Mesendoderm (in vitro differentiated cells): ENCODE measurements at regions not wholly inside any gene's neighbourhood (a gene's known extent, or its start where the extent isn't known, plus 50 kb on each side); places are given as distances from the start of the nearest gene placed in this dataset.

Source experiments
- DNase-seq: peaks from one replicate; pipeline ENCODE4 v3.0.0; 2013
- H2AK5ac ChIP-seq: 2 replicates; pipeline ENCODE4 v1.6.1; 2013; ENCODE audit warnings: low read length, inconsistent platforms
- H2BK120ac ChIP-seq: 2 replicates; pipeline ENCODE4 v1.6.1; 2013; ENCODE audit warnings: low read depth, mild to moderate bottlenecking, low read length, moderate library complexity, mixed read lengths
- H2BK15ac ChIP-seq: replicated peaks from 2 replicates; pipeline ENCODE4 v1.6.1; 2013; ENCODE audit warnings: low read depth, mild to moderate bottlenecking, moderate library complexity
- H2BK5ac ChIP-seq: 2 replicates; pipeline ENCODE4 v1.6.1; 2013; ENCODE audit warnings: low read length, inconsistent platforms
- H3K18ac ChIP-seq: 2 replicates; pipeline ENCODE4 v1.6.1; 2013; ENCODE audit warnings: mild to moderate bottlenecking, low read length, mixed read lengths
- H3K23ac ChIP-seq: one replicate; pipeline ENCODE4 v1.6.1; 2013; ENCODE audit warnings: low read length
- H3K27ac ChIP-seq: 2 replicates; pipeline ENCODE4 v1.5.1; 2013; ENCODE audit warnings: low read depth, mild to moderate bottlenecking, inconsistent platforms, low read length, moderate library complexity
- H3K27me3 ChIP-seq: 2 replicates; pipeline ENCODE4 v1.6.1; 2013; ENCODE audit warnings: low read length, control low read depth, mild to moderate bottlenecking, inconsistent platforms; ENCODE audit not compliant: insufficient read depth, poor library complexity
- H3K36me3 ChIP-seq: 2 replicates; pipeline ENCODE4 v1.6.1; 2013; ENCODE audit warnings: low read length, inconsistent platforms; ENCODE audit not compliant: control insufficient read depth, insufficient read depth
- H3K4ac ChIP-seq: one replicate; pipeline ENCODE4 v1.6.1; 2013; ENCODE audit warnings: low read depth, mild to moderate bottlenecking, low read length, moderate library complexity
- H3K4me1 ChIP-seq: 2 replicates; pipeline ENCODE4 v1.6.1; 2013; ENCODE audit warnings: low read depth, low read length, inconsistent platforms; ENCODE audit not compliant: control insufficient read depth
- H3K4me2 ChIP-seq: 2 replicates; pipeline ENCODE4 v1.6.1; 2013; ENCODE audit warnings: low read length
- H3K4me3 ChIP-seq: 2 replicates; pipeline ENCODE4 v1.5.1; 2013; ENCODE audit warnings: mild to moderate bottlenecking, low read length
- H3K56ac ChIP-seq: one replicate; pipeline ENCODE4 v1.6.1; 2013; ENCODE audit warnings: low read length
- H3K79me1 ChIP-seq: 2 replicates; pipeline ENCODE4 v1.6.1; 2013; ENCODE audit warnings: low read length, inconsistent platforms
- H3K79me2 ChIP-seq: 2 replicates; pipeline ENCODE4 v1.6.1; 2013; ENCODE audit warnings: mild to moderate bottlenecking, low read length; ENCODE audit not compliant: control insufficient read depth, insufficient read depth
- H3K9ac ChIP-seq: 2 replicates; pipeline ENCODE4 v1.6.1; 2013; ENCODE audit warnings: low read length, inconsistent platforms
- H4K5ac ChIP-seq: one replicate; pipeline ENCODE4 v1.6.1; 2013; ENCODE audit warnings: low read length
- H4K8ac ChIP-seq: one replicate; pipeline ENCODE4 v1.6.1; 2013; ENCODE audit warnings: low read depth, mild to moderate bottlenecking, control low read depth, low read length, moderate library complexity
- WGBS: extraction: QIAGEN DNeasy Blood & Tissue Kit; methylation state at CpG from one replicate; pipeline ENCODE4 v1.1.7; 2013; ENCODE audit warnings: low lambda C conversion rate, missing lambda C conversion rate; ENCODE audit not compliant: insufficient coverage; ENCODE audit errors: extremely low coverage; 5-methylcytosine and 5-hydroxymethylcytosine counted together

DNA sequence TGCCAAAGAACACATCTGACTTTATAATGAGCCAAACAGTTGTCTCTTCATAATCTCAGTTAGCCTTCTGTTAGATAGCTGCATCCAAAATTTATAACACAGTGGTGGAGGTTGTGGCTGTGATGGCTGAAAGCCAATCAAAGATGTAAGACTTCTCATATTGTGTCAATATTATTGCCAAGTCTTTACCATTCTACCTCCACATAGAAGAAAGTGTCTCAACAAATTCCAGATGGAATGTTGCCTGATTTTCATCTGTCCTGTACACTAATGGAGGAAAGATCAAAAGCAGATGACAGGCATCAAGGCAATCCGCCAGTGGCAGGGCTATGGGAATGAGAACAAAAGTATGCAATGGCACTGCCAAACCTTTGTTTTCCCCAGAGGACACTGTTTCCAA is 813.1 kb upstream of the NOVA1 start:
- Histone ChIP-seq H3K36me3 (no peaks in the 10 kb centered on the region), H4K8ac (no peak overlapping the region), H3K4me1 (no peaks in the 10 kb centered on the region), H2AK5ac (no peak overlapping the region), H2BK5ac (no peak overlapping the region), H3K18ac (no peak overlapping the region), H2BK120ac (no peak overlapping the region), H3K23ac (no peak overlapping the region), H3K56ac (no peak overlapping the region), H4K5ac (no peak overlapping the region), H3K4ac (no peak overlapping the region), H2BK15ac (no peak overlapping the region), H3K27ac (no peak overlapping the region), H3K9ac (no peak overlapping the region), H3K4me2 (no peak overlapping the region), H3K79me1 (no peaks in the 10 kb centered on the region), H3K27me3 (no peaks in the 10 kb centered on the region), H3K4me3 (no peak overlapping the region), H3K79me2 (no peaks in the 10 kb centered on the region)
- no CpG with 5 or more reads among the region's 1 CpG for WGBS
- DNase-seq: no peak

DNA sequence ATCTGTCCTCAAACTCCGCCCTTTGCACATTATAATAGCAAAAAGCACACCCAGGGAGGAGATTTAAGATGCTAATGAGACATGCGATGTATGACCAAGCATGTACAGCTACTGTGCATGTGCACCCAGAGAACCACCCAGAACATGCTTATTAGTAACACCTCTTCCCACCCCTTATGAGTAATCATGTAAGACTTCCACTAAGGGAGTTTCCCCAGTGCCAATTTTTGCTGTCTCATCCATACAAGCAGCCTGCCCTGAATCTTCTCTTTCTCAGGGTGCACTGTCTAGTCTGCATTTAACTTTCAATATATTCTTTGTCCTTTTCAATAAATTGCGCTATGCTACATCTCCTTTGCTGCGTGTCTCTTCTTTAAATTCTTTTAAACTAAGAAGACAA is 830.0 kb upstream of the NOVA1 start:
- no peak for DNase-seq
- Histone ChIP-seq H2AK5ac (no peak overlapping the region), H2BK120ac (no peak overlapping the region), H2BK15ac (no peak overlapping the region), H2BK5ac (no peak overlapping the region), H3K36me3 (no peaks in the 10 kb centered on the region), H3K23ac (no peak overlapping the region), H3K79me1 (no peaks in the 10 kb centered on the region), H3K4ac (no peak overlapping the region), H3K56ac (no peak overlapping the region), H3K4me2 (no peak overlapping the region), H3K4me1 (no peaks in the 10 kb centered on the region), H3K18ac (no peak overlapping the region), H3K27ac (no peak overlapping the region), H3K9ac (no peak overlapping the region), H4K8ac (no peak overlapping the region), H3K79me2 (no peaks in the 10 kb centered on the region), H4K5ac (no peak overlapping the region), H3K4me3 (no peak overlapping the region), H3K27me3 (no peaks in the 10 kb centered on the region)
- no CpG with 5 or more reads among the region's 4 CpGs for WGBS

- Histone ChIP-seq H3K4me1 (no peaks in the 10 kb centered on the region), H3K27me3 (no peaks in the 10 kb centered on the region), H3K36me3 (no peaks in the 10 kb centered on the region), H2AK5ac (no peak overlapping the region), H2BK5ac (no peak overlapping the region), H3K9ac (no peak overlapping the region), H2BK15ac (no peak overlapping the region), H3K4ac (no peak overlapping the region), H3K4me2 (no peak overlapping the region), H3K79me1 (no peaks in the 10 kb centered on the region), H3K4me3 (no peak overlapping the region), H3K23ac (no peak overlapping the region), H4K8ac (no peak overlapping the region), H4K5ac (no peak overlapping the region), H3K27ac (no peak overlapping the region), H3K18ac (no peak overlapping the region), H3K79me2 (no peaks in the 10 kb centered on the region), H2BK120ac (no peak overlapping the region), H3K56ac (no peak overlapping the region)
- no peak for DNase-seq
- WGBS: no CpG with 5 or more reads among the region's 3 CpGs
These were observed 838.3 kb upstream of the NOVA1 start for GRCh38 chr14:27435923-27436670.

DNA sequence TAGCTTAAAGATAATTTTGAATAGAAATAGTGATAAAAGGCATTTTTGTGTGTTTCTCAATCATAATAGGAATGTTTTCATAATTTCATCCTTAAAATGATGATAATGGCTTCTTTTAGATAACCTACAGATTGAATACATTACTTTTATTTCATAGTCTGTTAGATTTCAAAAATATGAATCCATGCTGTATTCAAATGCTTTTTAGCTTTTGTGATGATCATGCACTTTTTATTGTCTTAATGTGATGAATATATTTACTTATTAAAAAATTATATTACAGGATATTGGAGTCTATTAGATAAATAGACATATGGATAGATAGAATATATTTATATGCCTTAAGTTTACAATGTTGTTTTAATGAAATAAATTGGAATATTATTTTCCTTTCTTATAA is 886.8 kb upstream of the NOVA1 start:
- Histone ChIP-seq H3K18ac (no peak overlapping the region), H2AK5ac (no peak overlapping the region), H4K5ac (no peak overlapping the region), H3K79me2 (no peaks in the 10 kb centered on the region), H3K4me1 (no peaks in the 10 kb centered on the region), H3K4me3 (no peak overlapping the region), H2BK120ac (no peak overlapping the region), H3K36me3 (no peaks in the 10 kb centered on the region), H3K79me1 (no peaks in the 10 kb centered on the region), H3K4ac (no peak overlapping the region), H2BK5ac (no peak overlapping the region), H3K23ac (no peak overlapping the region), H3K56ac (no peak overlapping the region), H3K4me2 (no peak overlapping the region), H4K8ac (no peak overlapping the region), H3K9ac (no peak overlapping the region), H3K27me3 (no peaks in the 10 kb centered on the region), H2BK15ac (no peak overlapping the region), H3K27ac (no peak overlapping the region)
- DNase-seq: no peak

GRCh38 chr14:27485193-27485592 is 887.4 kb upstream of the NOVA1 start:
- Histone ChIP-seq H4K5ac (no peak overlapping the region), H3K27ac (no peak overlapping the region), H3K4ac (no peak overlapping the region), H2BK5ac (no peak overlapping the region), H3K4me1 (no peaks in the 10 kb centered on the region), H3K79me1 (no peaks in the 10 kb centered on the region), H3K79me2 (no peaks in the 10 kb centered on the region), H3K36me3 (no peaks in the 10 kb centered on the region), H2BK15ac (no peak overlapping the region), H3K18ac (no peak overlapping the region), H3K23ac (no peak overlapping the region), H2AK5ac (no peak overlapping the region), H3K9ac (no peak overlapping the region), H3K4me3 (no peak overlapping the region), H2BK120ac (no peak overlapping the region), H3K27me3 (no peaks in the 10 kb centered on the region), H3K56ac (no peak overlapping the region), H4K8ac (no peak overlapping the region), H3K4me2 (no peak overlapping the region)
- no peak for DNase-seq

GRCh38 chr14:27506272-27506671 is 908.4 kb upstream of the NOVA1 start:
- H4K8ac ChIP-seq: no peak overlapping the region
- no CpG with 5 or more reads among the region's 1 CpG for WGBS
- H3K23ac ChIP-seq: no peak overlapping the region
- no peak overlapping the region for H2BK120ac ChIP-seq
- H3K4me2 ChIP-seq: no peak overlapping the region
- H3K4me1 ChIP-seq: no peaks in the 10 kb centered on the region
- H3K56ac ChIP-seq: no peak overlapping the region
- no peak overlapping the region for H2BK5ac ChIP-seq
- H3K4me3 ChIP-seq: no peak overlapping the region
- no peak overlapping the region for H2BK15ac ChIP-seq
- no peak overlapping the region for H3K9ac ChIP-seq
- H3K36me3 ChIP-seq: no peaks in the 10 kb centered on the region
- H4K5ac ChIP-seq: no peak overlapping the region
- no peak overlapping the region for H3K27ac ChIP-seq
- no peak overlapping the region for H3K18ac ChIP-seq
- no peaks in the 10 kb centered on the region for H3K27me3 ChIP-seq
- no peak overlapping the region for H3K4ac ChIP-seq
- no peaks in the 10 kb centered on the region for H3K79me1 ChIP-seq
- peak; percentile 4 for DNase-seq
- no peaks in the 10 kb centered on the region for H3K79me2 ChIP-seq
- H2AK5ac ChIP-seq: no peak overlapping the region
